SIG-M5 treated with dmso at 0.1 percent for 504 hours (cell line): ENCODE measurements at regions not wholly inside any gene's neighbourhood (a gene's known extent, or its start where the extent isn't known, plus 50 kb on each side); places are given as distances from the start of the nearest gene placed in this dataset.
"Not testable (repeated sequence)": the region's sequence is repeated elsewhere in the genome, so short reads cannot be mapped to it uniquely, and the experiment has no call there.

Experiments used
- DNase-seq: peaks from one replicate; lab custom pipeline; 2025; ENCODE audit not compliant: unreplicated experiment; lab: John Stamatoyannopoulos, UW

DNA sequence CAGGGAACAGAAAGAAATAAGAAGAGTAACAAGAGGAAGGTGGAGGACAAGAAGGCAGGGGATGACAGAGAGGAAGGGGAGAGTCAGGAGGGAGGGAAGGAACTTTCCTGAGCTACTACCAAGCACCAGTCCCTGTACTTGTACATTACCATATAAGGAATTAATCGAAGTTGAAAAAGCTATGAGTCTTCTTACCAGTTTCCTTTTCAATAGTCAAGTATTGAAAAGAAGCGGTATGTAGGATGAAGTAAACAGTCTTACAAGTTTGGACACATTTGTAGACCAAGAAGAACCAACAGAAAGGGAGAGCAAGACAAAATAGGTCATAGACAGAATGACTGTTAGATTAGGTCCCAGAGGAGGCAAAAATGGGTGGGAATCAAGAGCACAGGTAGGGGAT, 629.7 kb upstream of the DIPK2B start:
- DNase-seq: no peak

DNA sequence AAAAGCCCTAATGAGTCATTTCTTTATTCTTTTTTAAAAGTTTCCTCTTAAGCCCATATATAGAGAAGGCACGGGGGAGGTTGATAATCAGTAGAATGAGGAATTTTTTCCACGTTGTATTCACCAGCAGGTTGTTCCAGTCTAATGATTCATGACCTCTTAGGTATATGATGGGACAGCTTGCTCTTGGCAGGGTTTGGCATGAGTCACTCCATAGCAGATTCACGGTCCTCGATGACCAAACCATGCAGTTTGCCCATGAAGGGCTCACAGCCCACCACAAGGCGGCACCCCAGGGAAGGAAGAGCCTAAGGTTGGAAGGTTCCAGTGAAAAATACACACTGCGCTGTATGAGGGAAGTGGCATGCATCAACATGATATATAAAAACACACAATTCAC, 623.8 kb upstream of the DIPK2B start:
- DNase-seq: peak; percentile 34

DNA sequence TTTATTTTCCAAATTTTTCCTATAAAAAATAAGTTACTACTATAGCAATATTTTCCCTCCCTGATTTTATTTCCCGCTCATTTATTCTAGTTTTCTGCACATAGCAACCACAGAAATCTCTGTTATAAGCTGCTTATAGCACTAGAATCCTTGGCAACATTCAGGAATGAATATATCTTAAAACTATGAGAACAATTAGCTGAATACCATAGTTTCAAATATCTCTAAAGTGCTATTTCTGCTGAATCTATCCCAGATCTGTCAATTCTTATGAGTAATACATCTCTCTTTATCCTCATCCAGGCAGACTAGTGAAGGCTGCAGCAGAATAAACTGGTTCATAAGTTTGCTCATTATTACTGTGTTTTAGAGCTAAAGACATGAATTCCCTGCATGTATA, 622.9 kb upstream of the DIPK2B start:
- DNase-seq: no peak

DNA sequence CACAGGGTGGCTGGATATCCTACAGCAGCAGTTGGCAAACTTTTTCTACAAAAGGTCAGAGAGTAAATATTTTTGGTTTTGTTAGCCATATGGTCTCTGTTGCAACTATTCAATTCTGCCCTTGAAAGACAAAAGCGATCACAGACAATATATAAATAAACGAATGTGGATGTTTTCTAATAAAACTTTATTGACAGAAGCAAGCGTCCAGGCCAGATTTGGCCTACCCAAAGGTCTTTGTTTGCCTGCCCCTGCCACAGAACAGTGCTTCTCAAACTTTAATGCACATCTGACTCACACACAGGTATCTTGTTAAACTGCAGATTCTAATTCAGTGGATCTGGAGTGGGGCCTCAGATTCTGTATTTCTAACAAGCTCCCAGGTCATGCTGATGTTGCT, 621.4 kb upstream of the DIPK2B start:
- DNase-seq: no peak

DNA sequence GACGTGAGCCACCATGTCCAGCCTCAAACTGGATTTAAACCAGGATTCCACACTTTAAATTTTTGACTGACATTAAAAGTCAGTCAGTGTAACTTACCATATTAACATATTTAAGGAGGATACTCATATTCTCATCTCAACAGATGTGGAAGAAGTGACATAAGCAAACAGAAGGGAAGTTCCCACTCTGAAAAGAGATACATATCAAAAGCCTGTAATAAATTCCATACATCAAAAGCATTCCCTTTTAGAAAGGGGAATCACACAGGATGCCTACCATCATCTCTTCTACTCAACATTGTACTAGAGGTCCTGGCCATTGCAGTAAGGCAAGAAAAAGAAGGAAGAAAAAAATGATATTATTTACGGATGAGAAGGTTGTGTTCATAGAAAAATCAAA, 618.2 kb upstream of the DIPK2B start:
- DNase-seq: no peak

DNA sequence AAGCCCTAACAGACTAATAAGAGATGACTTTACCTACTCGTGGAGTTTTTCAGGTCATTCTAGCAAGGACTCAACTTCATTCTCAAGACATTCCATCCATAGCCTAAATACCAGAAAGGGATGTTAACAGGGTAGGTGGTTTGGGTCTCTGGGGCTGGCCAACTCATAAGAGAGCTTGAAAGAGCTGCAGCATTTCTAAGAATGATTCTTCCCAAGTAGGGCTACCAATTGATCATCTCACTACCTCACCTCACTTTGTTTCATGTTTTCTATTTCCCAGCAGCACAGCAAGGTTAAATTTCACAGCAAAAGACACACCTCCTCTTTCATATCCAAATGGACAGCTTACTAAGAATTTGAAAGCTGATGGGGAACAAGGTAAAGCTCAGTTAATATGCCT, 614.8 kb upstream of the DIPK2B start:
- DNase-seq: no peak

DNA sequence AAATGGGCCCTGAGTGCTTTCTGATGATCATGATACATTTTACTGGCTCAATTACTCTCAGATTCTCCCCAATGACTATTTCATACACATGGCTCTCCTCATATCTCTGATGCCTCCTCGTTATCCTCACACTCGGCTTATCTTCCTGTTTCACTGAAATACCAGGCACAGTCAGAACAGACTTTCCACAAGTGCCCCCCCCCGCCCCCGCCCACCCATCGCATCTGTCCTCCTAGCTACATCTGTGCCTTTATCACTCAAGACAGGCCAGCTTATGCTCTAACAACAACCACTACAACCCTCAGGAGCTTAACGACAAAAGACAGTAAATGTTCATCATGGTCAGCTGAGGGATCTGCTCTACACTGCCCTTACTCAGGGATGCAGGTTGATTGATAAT, 610.6 kb upstream of the DIPK2B start:
- DNase-seq: no peak

DNA sequence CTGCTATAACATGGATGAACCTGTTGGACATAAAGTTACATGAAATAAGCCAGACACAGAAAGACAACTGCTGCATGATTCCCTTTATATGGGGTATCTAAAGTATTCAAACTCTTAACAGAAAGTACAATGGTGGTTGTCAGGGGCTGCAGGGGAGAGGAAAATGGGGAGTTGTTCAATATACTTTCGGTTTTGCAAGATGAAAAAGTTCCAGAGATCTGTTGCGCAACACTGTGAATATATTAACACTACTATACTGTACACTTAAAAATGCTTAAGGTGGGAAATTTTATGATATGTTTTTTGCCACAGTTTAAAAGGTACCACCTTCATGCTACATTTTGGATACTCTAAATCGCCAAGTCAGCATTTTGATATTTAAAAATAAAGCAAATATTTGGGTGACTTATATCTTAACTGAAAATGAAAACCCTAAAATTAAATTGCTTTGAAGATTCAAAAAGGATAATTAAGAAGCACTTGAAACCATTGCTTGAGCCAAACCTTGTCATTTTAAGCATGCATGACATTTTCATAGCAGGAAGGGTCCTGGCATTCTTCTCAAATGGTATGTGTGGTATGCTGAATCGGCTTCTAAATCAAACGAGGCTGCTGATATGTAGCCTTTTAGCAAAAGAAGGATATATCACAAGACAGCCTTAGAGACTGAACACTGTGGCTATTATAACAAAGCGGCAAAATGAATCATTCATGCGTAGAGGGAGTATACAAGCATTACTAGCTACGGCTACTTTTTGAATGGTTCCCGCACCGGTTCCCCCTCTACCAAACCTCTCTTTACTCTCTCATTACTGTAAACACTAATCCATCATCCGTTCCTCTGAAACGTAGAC, 607.1 kb upstream of the DIPK2B start:
- peak; percentile 17 for DNase-seq

DNA sequence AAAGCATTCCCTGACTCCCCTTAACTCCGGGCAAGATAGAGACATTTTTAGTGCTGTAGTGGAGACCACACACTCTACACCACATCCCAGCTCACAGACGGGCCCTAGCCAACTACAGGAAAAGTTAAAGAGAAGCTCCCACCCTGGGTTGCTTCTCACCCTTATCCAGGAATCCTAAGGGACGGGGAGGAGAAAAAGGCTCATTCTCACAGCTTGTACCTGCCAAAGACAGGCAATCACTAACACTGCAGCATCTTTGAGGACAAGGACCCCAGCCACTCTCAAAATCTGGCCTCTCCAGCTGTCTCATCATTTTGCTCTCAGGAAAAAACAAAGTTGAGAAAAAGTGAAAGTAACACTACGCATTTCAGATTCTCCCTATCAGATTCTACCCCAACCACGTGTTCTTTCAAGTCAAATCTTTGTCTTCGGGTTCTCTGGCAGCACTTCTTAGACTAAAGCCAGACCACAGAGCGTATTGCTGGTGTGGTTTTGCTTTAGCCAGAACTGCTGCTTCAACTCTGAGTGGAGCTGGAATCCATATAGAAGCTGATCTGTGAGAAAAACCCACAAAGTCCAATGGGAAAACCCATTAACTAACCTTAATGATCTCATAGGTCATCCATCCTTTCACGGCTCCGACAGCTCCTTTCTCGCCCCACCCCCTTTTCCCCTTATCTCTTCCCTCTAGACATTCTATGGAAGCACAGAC, 605.9 kb upstream of the DIPK2B start:
- DNase-seq: no peak

DNA sequence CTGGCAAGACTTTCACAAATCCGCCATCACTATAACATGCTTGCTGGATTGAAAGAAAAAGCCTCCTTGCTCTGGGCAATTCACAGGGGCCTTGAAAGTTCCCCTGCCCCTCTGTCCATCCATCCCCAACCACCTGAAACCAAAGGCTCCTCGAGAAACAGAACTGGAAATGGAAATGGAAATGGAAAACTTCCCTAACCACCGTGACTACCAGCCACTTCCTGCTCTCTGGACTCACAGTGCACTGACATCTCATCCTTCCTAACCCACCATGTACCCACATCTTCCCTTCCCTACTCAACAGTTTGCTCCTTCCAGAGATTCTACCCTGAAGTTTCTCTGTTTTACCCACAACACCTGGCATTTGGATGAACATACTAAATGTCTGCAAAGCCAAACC, 603.6 kb upstream of the DIPK2B start:
- DNase-seq: no peak

DNA sequence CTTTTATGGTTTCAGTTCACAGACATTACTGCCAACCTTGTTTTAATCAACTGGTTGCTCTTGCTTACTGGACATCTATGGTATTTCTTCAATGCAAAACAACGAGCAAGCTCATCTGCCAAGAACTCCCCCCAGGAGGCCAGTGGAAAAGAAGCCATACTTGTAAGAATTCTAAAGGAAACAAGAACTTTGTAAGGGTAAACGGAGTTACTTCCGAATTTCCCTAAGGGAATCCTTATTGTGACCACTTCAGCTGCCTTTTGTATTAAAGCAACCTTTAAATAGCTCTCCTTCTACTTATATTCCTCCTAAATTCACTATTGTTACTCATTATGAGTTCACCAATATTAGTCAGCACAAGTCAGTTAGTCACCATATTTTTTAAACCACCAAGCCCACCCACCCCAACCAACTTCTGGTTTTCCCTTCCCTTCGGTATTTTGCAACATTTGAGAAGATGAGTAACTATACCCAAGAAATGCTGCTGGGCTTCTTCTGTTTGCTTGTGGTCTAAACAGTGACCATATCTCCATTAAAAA, 602.8 kb upstream of the DIPK2B start:
- DNase-seq: peak; percentile 85

DNA sequence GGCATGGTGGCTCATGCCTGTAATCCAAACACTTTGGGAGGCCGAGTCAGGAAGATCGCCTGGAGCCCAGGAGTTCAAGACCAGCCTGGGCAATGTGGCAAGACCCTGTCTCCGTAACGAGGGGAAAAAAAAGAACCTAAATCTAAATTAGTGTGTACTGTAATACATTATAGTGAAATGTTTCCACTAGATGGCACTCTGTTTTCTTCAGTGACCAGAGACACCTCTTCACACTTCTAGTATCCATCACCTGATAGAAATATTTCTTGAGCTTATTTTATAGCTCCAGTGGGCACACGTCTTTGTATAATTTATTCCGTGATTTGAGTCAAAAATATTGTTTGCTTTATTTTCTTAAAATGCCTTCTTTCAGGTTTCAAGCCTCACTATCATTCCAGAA, 600.9 kb upstream of the DIPK2B start:
- peak; percentile 48 for DNase-seq

DNA sequence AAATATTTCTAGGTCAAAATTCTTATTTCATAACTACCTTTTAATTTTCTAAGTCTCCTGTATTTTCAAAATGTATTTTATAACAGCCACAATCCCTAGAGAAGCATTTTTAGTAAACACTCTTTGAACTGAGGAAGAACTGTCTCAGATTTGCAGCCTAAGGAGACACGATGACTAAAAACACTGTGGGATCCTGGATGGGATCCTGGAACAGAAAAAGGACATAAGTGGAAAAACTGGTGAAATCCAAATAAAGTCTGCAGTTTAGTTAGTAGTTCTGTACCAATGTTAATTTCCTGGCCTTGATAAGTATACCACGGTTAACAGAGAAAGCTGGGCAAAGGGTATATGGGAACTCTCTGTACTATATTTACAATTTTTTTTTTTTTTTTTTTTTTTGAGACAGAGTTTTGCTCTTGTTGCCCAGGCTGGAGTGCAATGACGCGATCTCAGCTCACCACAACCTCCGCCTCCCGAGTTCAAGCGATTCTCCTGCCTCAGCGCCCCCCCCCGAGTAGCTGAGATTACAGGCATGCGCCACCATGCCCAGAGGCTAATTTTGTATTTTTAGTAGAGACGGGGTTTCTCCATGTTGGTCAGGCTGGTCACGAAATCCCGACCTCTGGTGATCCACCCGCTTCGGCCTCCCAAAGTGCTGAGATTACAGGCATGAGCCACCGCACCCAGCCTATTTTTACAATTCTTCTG, 600.2 kb upstream of the DIPK2B start:
- not testable (repeated sequence) for DNase-seq

DNA sequence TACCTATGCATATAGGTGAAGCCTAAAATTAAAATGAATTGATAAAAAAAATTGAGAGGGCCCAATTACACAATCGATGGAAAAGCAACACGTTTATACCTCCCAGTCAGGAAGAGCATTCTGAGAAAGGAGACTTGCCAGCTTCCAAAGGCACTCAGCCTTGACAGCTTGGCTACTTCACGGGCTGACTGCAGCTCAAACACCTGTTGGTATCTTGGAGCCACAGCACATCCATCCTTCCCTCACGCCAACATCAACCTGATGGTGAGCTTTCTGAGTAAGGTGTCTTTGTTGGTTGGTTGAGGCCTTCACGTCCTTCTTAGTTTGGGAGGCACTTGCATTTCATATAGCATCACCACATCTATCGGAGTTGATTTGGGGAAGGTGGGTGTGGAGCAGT, 598.9 kb upstream of the DIPK2B start:
- DNase-seq: no peak

DNA sequence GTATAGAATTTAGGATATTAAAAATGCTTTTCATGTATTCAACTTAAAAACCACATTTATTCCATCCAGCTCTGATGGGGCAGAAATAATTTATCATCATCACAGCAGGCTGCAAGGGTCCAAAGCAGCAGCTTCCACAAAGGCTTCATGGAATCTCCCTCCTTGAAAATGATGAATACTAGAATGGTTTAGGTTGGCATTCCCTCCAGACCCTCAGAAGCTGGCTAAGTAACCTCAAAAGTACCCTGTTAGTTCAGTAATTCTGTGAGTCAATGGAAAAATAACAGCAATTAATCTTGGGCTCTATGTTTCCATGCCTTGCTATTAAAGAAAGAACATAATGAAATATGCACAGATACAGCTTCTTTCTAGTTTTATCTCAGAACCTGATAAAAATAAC, 594.9 kb upstream of the DIPK2B start:
- no peak for DNase-seq

DNA sequence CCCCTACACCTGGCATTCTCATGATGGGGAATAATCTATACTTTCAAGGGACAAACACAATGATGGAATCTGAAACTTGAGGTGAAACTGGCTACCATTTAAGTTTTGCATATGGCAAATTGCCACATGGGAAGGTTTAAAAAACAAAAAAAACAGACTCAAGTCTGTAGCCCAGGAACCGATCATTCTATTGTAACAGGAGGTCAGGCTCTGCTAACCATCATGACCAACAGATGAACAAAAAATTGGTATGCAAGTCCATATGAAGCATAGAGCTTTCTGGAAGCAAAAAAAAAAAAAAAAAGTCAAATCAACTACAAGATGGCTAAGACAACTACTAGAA, 594.3 kb upstream of the DIPK2B start:
- DNase-seq: no peak

DNA sequence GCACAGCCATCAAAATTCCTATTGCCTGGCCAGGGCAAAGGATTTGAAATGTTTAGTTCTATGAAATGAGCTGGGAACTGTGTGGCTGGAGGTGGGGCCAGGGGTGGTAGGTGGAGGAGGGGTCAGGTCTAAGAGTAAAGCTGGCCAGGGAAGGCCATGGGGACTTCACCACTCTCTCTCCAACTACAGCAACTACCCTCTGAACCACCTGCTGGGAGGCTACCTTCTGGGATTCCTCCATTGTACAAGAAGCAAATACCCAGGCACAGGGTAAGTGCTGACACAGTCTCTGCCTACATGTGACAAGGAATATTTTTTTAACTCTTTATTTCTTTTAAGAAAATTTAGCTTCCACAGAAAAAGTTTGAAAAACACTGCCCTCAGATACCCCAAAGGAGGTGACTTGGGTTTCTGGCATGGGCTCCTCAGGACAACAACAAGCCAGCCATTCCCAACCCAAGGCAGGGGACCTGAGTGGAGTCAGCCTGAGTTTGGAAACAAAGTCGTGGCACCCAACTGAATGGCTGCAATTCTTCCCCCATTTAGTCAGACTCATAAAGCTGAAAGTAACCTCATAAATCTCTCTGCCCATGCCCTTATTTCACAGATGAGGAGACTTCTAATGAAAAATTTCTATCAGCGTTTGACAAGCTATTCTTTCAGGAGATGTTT, 593.8 kb upstream of the DIPK2B start:
- no peak for DNase-seq

DNA sequence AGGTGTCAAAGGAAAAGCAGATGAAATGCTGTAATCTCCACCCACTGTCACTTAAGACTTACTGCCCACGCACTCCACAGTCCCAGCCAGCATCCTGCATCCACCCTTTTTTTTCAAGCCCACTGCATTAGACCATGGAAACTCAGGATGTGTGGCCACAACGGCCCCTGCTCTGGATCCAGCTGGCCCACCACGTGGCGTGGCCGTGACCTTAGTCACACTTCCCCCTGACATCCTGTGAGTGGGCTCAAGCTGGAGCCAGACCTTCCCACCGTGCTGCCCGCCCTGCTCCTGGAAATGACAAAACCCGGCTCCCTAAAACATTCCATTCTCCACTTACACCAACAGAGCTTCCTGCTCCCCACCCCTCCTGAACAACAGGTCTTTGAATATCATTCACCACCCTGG, 588.3 kb upstream of the DIPK2B start:
- no peak for DNase-seq

DNA sequence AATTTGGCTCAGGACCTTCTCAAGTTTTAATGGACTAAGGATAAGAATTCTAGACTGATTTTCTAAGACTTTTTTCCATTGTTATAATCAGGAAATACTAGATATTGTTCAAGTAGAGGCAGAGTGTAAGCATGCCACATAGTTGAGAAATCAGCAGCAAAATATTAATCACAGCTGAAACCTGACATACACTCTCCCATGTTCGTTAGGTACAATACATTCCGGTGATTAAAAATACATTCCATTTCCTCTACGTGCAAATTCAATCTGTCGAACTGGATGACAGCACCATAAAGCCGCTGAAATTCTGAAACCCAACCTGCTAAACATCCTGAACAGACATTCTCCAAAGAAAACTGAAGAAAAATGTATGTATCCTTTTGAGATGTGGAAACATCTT, 587.6 kb upstream of the DIPK2B start:
- DNase-seq: no peak

DNA sequence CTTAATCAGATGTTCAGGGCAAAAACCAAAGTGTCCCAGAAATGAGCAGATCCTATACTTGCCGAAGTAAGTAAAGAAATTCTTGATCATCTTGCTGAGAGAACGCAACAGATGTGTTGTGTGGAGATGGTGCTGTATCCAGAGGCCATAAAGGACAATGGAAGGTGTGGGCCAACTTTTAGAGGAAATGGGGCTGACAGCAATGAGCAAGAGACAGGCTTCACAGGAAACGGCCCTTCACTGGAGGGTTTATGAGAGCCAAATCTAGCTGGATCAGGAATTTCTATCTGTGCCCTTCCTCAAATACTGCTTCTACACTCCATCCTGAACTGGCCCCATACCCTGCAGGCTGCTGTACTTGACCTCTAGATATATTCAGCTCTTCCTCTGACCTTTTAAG, 583.9 kb upstream of the DIPK2B start:
- no peak for DNase-seq

DNA sequence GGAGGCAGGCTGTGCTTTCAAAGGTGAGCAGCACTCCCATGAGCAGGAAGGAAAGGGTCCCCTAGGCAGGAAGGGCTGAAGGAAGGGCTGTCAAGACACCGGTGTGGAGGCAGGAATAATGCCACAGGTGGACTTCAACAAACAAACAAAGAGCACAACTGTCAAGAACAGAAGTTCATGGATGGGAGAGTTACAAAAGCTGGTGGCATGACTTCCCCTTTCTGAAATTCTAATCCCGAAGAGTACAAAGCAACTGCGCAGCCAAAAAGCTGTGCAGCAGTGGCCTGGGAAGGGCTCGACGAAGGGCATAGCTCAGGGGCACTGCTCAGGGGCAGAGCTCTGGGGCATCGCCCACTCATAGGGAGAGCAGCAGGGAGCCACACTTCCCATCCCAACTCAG, 582.3 kb upstream of the DIPK2B start:
- no peak for DNase-seq
